GM21576 (cell line): ENCODE measurements at regions not wholly inside any gene's neighbourhood (a gene's known extent, or its start where the extent isn't known, plus 50 kb on each side); places are given as distances from the start of the nearest gene placed in this dataset.
"Not testable (repeated sequence)": the region's sequence is repeated elsewhere in the genome, so short reads cannot be mapped to it uniquely, and the experiment has no call there.

Source experiments
- ATAC-seq: cut with Tn5 transposase; IDR thresholded peaks from one replicate; pipeline ENCODE4 v1.9.1; 2021; ENCODE audit warnings: mild to moderate bottlenecking, moderate library complexity; ENCODE audit not compliant: unreplicated experiment

- no peak for ATAC-seq
Measured at GRCh38 chr14:56351861-56352260, 227.7 kb upstream of the TMEM260 start.

- no peak for ATAC-seq
Measured at GRCh38 chr14:56352999-56353398, 226.6 kb upstream of the TMEM260 start.

- ATAC-seq, result no peak
Measured at GRCh38 chr14:56357428-56357827, 222.2 kb upstream of the TMEM260 start.

- no peak for ATAC-seq
Measured at GRCh38 chr14:56358275-56358674, 221.3 kb upstream of the TMEM260 start.

GRCh38 chr14:56358851-56359614 is 220.6 kb upstream of the TMEM260 start:
- peak; percentile 79 for ATAC-seq

- ATAC-seq, result not testable (repeated sequence)
Measured at GRCh38 chr14:56365663-56366062, 213.9 kb upstream of the TMEM260 start.

GRCh38 chr14:56367416-56367815 is 212.2 kb upstream of the TMEM260 start:
- ATAC-seq, result no peak

- ATAC-seq, result no peak
Measured at GRCh38 chr14:56371737-56372136, 207.9 kb upstream of the TMEM260 start.

GRCh38 chr14:56374421-56374820 is 205.2 kb upstream of the TMEM260 start:
- no peak for ATAC-seq

GRCh38 chr14:56378046-56378445 is 201.6 kb upstream of the TMEM260 start:
- no peak for ATAC-seq

GRCh38 chr14:56378475-56378877 is 201.1 kb upstream of the TMEM260 start:
- no peak for ATAC-seq

- no peak for ATAC-seq
Measured at GRCh38 chr14:56379956-56380355, 199.6 kb upstream of the TMEM260 start.

GRCh38 chr14:56386024-56386423 is 193.6 kb upstream of the TMEM260 start:
- no peak for ATAC-seq

- ATAC-seq, result no peak
Measured at GRCh38 chr14:56390859-56391258, 188.7 kb upstream of the TMEM260 start.

- no peak for ATAC-seq
Measured at GRCh38 chr14:56394826-56395530, 184.6 kb upstream of the TMEM260 start.

- ATAC-seq, result no peak
Measured at GRCh38 chr14:56400109-56400825, 179.3 kb upstream of the TMEM260 start.

GRCh38 chr14:56412468-56413434 is 166.8 kb upstream of the TMEM260 start:
- ATAC-seq, result no peak

GRCh38 chr14:56413721-56414120 is 165.9 kb upstream of the TMEM260 start:
- no peak for ATAC-seq

GRCh38 chr14:56414236-56414635 is 165.4 kb upstream of the TMEM260 start:
- ATAC-seq, result no peak

GRCh38 chr14:56416213-56416612 is 163.4 kb upstream of the TMEM260 start:
- no peak for ATAC-seq

GRCh38 chr14:56417173-56417572 is 162.4 kb upstream of the TMEM260 start:
- no peak for ATAC-seq
